ENCODE measurements at regions not wholly inside any gene's neighbourhood (a gene's known extent, or its start where the extent isn't known, plus 50 kb on each side); places are given as distances from the start of the nearest gene placed in this dataset.

GRCh38 chr2:109066501-109066900, 62.5 kb upstream of the SH3RF3 start:
- TF ChIP-seq CTCF (IDR thresholded peaks at IDR 0.05), result no peak
- TF ChIP-seq POLR2A (IDR thresholded peaks at IDR 0.05), result no peak

Measured in Peyer's patch (tissue), 4 donors.